ENCODE measurements at regions not wholly inside any gene's neighbourhood (a gene's known extent, or its start where the extent isn't known, plus 50 kb on each side); places are given as distances from the start of the nearest gene placed in this dataset.

GRCh38 chr1:29785137-29785527 lies 548.8 kb downstream of the PTPRU start:
- TF ChIP-seq POLR2A (IDR thresholded peaks at IDR 0.05; ENCODE audit: low read depth) (no peak), EP300 (IDR thresholded peaks at IDR 0.05) (no peak)
- TF ChIP-seq, protein P1, sequence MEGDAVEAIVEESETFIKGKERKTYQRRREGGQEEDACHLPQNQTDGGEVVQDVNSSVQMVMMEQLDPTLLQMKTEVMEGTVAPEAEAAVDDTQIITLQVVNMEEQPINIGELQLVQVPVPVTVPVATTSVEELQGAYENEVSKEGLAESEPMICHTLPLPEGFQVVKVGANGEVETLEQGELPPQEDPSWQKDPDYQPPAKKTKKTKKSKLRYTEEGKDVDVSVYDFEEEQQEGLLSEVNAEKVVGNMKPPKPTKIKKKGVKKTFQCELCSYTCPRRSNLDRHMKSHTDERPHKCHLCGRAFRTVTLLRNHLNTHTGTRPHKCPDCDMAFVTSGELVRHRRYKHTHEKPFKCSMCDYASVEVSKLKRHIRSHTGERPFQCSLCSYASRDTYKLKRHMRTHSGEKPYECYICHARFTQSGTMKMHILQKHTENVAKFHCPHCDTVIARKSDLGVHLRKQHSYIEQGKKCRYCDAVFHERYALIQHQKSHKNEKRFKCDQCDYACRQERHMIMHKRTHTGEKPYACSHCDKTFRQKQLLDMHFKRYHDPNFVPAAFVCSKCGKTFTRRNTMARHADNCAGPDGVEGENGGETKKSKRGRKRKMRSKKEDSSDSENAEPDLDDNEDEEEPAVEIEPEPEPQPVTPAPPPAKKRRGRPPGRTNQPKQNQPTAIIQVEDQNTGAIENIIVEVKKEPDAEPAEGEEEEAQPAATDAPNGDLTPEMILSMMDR (IDR thresholded peaks at IDR 0.05), result no peak

Measured in esophagus muscularis mucosa (tissue), 4 donors.